GM12878 (cell line): ENCODE measurements at regions not wholly inside any gene's neighbourhood (a gene's known extent, or its start where the extent isn't known, plus 50 kb on each side); places are given as distances from the start of the nearest gene placed in this dataset.

Experiments
- ATAC-seq: fragments of 200-7000 bp; cut with Tn5 transposase; 3 replicates; pipeline ENCODE4 v1.9.1; 2020; ENCODE audit warnings: mild to moderate bottlenecking, moderate library complexity
- BruUV-seq: library from RNA; stranded (reverse); fragments of 400-500 nt; replicated peaks from 2 replicates; lab custom pipeline; 2021; lab: Mats Ljungman, UMichigan
- CTCF ChIA-PET: fragments of 300-600 bp; sonication (Branson Sonifier 250); formaldehyde crosslinking; extraction: SDS; loops from one replicate; lab custom pipeline; 2021; ENCODE audit warnings: inconsistent platforms; lab: Yijun Ruan, JAX
- POLR2A ChIA-PET: fragments of 350-600 bp; formaldehyde crosslinking; extraction: SDS; loops from one replicate; lab custom pipeline; 2021; ENCODE audit warnings: inconsistent platforms; lab: Charles Lee
- RAD21 ChIA-PET: fragments of 300-600 bp; sonication (Branson Sonifier 250); formaldehyde crosslinking; loops from one replicate; lab custom pipeline; 2023; ENCODE audit warnings: antibody characterized with exemption; ENCODE audit not compliant: unreplicated experiment; lab: Charles Lee
- SMC1A ChIA-PET: fragments of 300-600 bp; sonication (Branson Sonifier 250); formaldehyde crosslinking; loops from one replicate; lab custom pipeline; 2023; ENCODE audit not compliant: unreplicated experiment, uncharacterized antibody; lab: Charles Lee
- DNase-seq: peaks from one replicate; pipeline ENCODE4 v3.0.0-alpha.2; 2011; ENCODE audit warnings: low read depth, low spot score
- FAIRE-seq: peaks from 3 replicates; lab custom pipeline; 2011; peaks lifted over from hg19 to GRCh38; lab: Jason Lieb, UNC
- H2AFZ ChIP-seq: 2 replicates; pipeline ENCODE4 v1.6.0; 2011; ENCODE audit warnings: low read depth, low read length, control low read depth; ENCODE audit not compliant: control insufficient read depth
- H3K27ac ChIP-seq: 2 replicates; pipeline ENCODE4 v1.5.1; 2011; ENCODE audit warnings: control low read depth; ENCODE audit not compliant: control insufficient read depth, insufficient read depth
- H3K27me3 ChIP-seq, 2 experiments: replicated peaks in 1 of 2; 2 replicates each; pipeline versions ENCODE4 v1.6.0 to v1.6.1; 2011; ENCODE audit warnings: low read length in 1 of 2; ENCODE audit not compliant: control insufficient read depth in 2 of 2, insufficient read depth in 2 of 2
- H3K36me3 ChIP-seq, 2 experiments: 2 replicates each; pipeline ENCODE4 v1.5.1; 2011; ENCODE audit warnings: low read length in 1 of 2; ENCODE audit not compliant: control insufficient read depth in 2 of 2, insufficient read depth in 2 of 2
- H3K4me1 ChIP-seq: 2 replicates; pipeline ENCODE4 v1.6.1; 2011; ENCODE audit warnings: mild to moderate bottlenecking, low read length, moderate library complexity, mixed read lengths; ENCODE audit not compliant: control insufficient read depth, insufficient read depth
- H3K4me2 ChIP-seq: 2 replicates; pipeline ENCODE4 v1.6.0; 2011; ENCODE audit warnings: control low read depth; ENCODE audit not compliant: control insufficient read depth, insufficient read depth
- H3K4me3 ChIP-seq: fragments of 200-600 bp; sonication (generic); 2 replicates; pipeline ENCODE4 v1.5.1; 2016
- H3K79me2 ChIP-seq: 2 replicates; pipeline ENCODE4 v1.6.0; 2011; ENCODE audit warnings: low read length; ENCODE audit not compliant: control insufficient read depth, insufficient read depth
- H3K9ac ChIP-seq: 2 replicates; pipeline ENCODE4 v1.8.0; 2011; ENCODE audit warnings: low read length, control low read depth, mixed read lengths; ENCODE audit not compliant: control insufficient read depth, insufficient read depth
- H3K9me3 ChIP-seq: replicated peaks from 3 replicates; pipeline ENCODE4 v1.5.1; 2011; ENCODE audit warnings: mild to moderate bottlenecking, low read length; ENCODE audit not compliant: control insufficient read depth, insufficient read depth
- H4K20me1 ChIP-seq: 2 replicates; pipeline ENCODE4 v1.6.0; 2011; ENCODE audit not compliant: control insufficient read depth, insufficient read depth
- ETV6 ChIP-seq, 2 experiments: fragments of 450-650 bp in 1 of 2; IDR thresholded peaks in 1 of 2; conservative IDR thresholded peaks in 1 of 2; 2 replicates each; pipeline ENCODE4 v1.6.1; 2014; ENCODE audit warnings: antibody characterized with exemption in 1 of 2, borderline replicate concordance in 1 of 2, low read depth in 1 of 2, mild to moderate bottlenecking in 1 of 2, moderate library complexity in 1 of 2
- FOXM1 ChIP-seq: IDR thresholded peaks from 2 replicates; pipeline ENCODE4 v1.6.1; 2012; ENCODE audit warnings: low read depth, mild to moderate bottlenecking, inconsistent platforms, low read length, moderate library complexity
- GATAD2B ChIP-seq: fragments of 450-650 bp; conservative IDR thresholded peaks from 2 replicates; pipeline ENCODE4 v1.6.1; 2017; ENCODE audit warnings: low read depth, mild to moderate bottlenecking, moderate library complexity
- IRF4 ChIP-seq: IDR thresholded peaks from 2 replicates; pipeline ENCODE4 v1.6.1; 2011; ENCODE audit warnings: low read depth, low read length
- MYC ChIP-seq: IDR thresholded peaks from 2 replicates; pipeline ENCODE4 v1.6.1; 2011; ENCODE audit warnings: mild to moderate bottlenecking, low read length, moderate library complexity, inconsistent platforms; ENCODE audit not compliant: insufficient read depth, insufficient replicate concordance, insufficient read length, severe bottlenecking
- POLR2AphosphoS5 ChIP-seq: IDR thresholded peaks from 2 replicates; pipeline ENCODE4 v1.6.1; 2011; ENCODE audit warnings: mild to moderate bottlenecking, low read length, inconsistent platforms
- SMARCA5 ChIP-seq: fragments of 450-650 bp; IDR thresholded peaks from 2 replicates; pipeline ENCODE4 v1.6.1; 2017; ENCODE audit warnings: mild to moderate bottlenecking
- SRF ChIP-seq, 2 experiments: IDR thresholded peaks; 2 replicates each; pipeline ENCODE4 v1.6.1; 2011; ENCODE audit warnings: low read depth in 2 of 2, low read length in 2 of 2, mild to moderate bottlenecking in 1 of 2, moderate library complexity in 1 of 2
- YY1 ChIP-seq: IDR thresholded peaks from 2 replicates; pipeline ENCODE4 v1.6.1; 2011; ENCODE audit warnings: low read depth, mild to moderate bottlenecking, low read length
- ZNF207 ChIP-seq: fragments of 450-650 bp; IDR thresholded peaks from 2 replicates; pipeline ENCODE4 v1.6.1; 2014; ENCODE audit warnings: antibody characterized with exemption, mild to moderate bottlenecking, borderline replicate concordance
- WGBS: methylation state at CpG from one replicate; pipeline ENCODE4 v1.1.6; 2016; ENCODE audit warnings: low lambda C conversion rate; ENCODE audit not compliant: insufficient replicate concordance, insufficient coverage; ENCODE audit errors: missing lambda C conversion rate; 5-methylcytosine and 5-hydroxymethylcytosine counted together
- in situ Hi-C: fragments of 300-500 bp; cut with MboI; formaldehyde crosslinking; loops from 9 replicates; pipeline ENCODE4 v1.14.3; 2018; ENCODE audit warnings: mixed read lengths
- intact Hi-C: fragments of 100-400 bp; cut with micrococcal nuclease; formaldehyde crosslinking; loops from one replicate; pipeline ENCODE4 v1.14.2; 2022; ENCODE audit not compliant: unreplicated experiment
- TF ChIP-seq, protein P1 (sequence below), 3 experiments: IDR thresholded peaks in 2 of 3; conservative IDR thresholded peaks in 1 of 3; 2 replicates each; pipeline ENCODE4 v1.5.1; 2011; ENCODE audit warnings: low read depth in 3 of 3, low read length in 3 of 3, mild to moderate bottlenecking in 3 of 3, control low read depth in 2 of 3, moderate library complexity in 2 of 3, inconsistent platforms in 1 of 3, mixed read lengths in 1 of 3; ENCODE audit not compliant: control insufficient read depth in 2 of 3, insufficient read depth in 1 of 3; ENCODE audit errors: extremely low read depth in 1 of 3
- TF ChIP-seq, protein P2 (sequence below): IDR thresholded peaks from 2 replicates; pipeline ENCODE4 v1.6.1; 2012; ENCODE audit warnings: low read depth, low read length, improper control_type of control experiment
- TF ChIP-seq, protein P3 (sequence below): fragments of 450-650 bp; IDR thresholded peaks from 2 replicates; pipeline ENCODE4 v1.6.1; 2016; ENCODE audit warnings: mild to moderate bottlenecking

DNA sequence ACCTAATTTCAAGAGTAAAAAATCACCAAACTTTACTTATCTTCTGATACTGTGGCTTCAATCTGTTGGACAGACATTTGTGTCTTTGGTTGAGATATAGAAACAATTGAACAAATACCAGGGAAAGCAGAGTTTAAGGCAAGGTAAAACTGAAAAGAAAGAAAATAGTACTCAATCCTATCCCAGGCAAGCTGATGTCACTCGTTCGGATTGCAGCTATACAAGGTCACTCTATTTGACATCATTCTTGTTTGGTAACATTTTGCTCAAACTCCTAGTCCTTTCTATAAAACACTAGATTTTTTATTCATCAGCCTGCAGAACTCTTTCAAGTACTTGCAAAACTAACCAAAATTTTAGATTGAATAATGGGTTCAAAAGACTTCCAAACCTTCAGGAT lies 91.9 kb upstream of the ANKRD55 start:
- ChIA-PET POLR2A (no interaction called here), CTCF (interaction anchor here (1.0 to 2.2 kb wide), 2 partner anchors 54 to 88 kb away, joined by 3 to 10 read pairs; no protein-coding TSS in a partner anchor), SMC1A (interaction anchor here (1.9 kb wide), 1 partner anchor 12 kb away, joined by 5 read pairs; no protein-coding TSS in a partner anchor), RAD21 (no interaction called here)
- Histone ChIP-seq H3K4me2 (no peak overlapping the region), H3K27me3 (no peaks in the 10 kb centered on the region), H3K79me2 (no peaks in the 10 kb centered on the region), H3K27ac (no peak overlapping the region), H4K20me1 (no peaks in the 10 kb centered on the region), H3K9me3 (no peaks in the 10 kb centered on the region), H3K4me3 (no peak overlapping the region), H3K4me1 (peaks cover 12% of the 10 kb centered on the region), H3K9ac (no peak overlapping the region), H2AFZ (no peak overlapping the region), H3K36me3 (no peaks in the 10 kb centered on the region)
- DNase-seq (no peak), FAIRE-seq (no peak), ATAC-seq (no peak)
- BruUV-seq, result no TSS peak
- 89% methylated on average over 2 of the region's 2 CpGs for WGBS
- intact Hi-C loops, result loop anchor here (5.0 kb wide), 1 partner anchor 357 kb away; no protein-coding TSS in a partner anchor
- TF ChIP-seq SRF (IDR thresholded peaks at IDR 0.05; ENCODE audit: low read depth in 2 of 2, low read length in 2 of 2) (no peak), FOXM1 (no peak), MYC (no peak), IRF4 (no peak), ZNF207 (no peak), YY1 (no peak), POLR2AphosphoS5 (no peak), SMARCA5 (no peak), ETV6 (conservative IDR thresholded peaks at IDR 0.05 in 1 of 2, IDR thresholded peaks at IDR 0.05 in 1 of 2; ENCODE audit: borderline replicate concordance in 1 of 2, low read depth in 1 of 2) (no peak), GATAD2B (no peak)
- TF ChIP-seq, protein P1, sequence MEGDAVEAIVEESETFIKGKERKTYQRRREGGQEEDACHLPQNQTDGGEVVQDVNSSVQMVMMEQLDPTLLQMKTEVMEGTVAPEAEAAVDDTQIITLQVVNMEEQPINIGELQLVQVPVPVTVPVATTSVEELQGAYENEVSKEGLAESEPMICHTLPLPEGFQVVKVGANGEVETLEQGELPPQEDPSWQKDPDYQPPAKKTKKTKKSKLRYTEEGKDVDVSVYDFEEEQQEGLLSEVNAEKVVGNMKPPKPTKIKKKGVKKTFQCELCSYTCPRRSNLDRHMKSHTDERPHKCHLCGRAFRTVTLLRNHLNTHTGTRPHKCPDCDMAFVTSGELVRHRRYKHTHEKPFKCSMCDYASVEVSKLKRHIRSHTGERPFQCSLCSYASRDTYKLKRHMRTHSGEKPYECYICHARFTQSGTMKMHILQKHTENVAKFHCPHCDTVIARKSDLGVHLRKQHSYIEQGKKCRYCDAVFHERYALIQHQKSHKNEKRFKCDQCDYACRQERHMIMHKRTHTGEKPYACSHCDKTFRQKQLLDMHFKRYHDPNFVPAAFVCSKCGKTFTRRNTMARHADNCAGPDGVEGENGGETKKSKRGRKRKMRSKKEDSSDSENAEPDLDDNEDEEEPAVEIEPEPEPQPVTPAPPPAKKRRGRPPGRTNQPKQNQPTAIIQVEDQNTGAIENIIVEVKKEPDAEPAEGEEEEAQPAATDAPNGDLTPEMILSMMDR (IDR thresholded peaks at IDR 0.05 in 2 of 3, conservative IDR thresholded peaks at IDR 0.05 in 1 of 3; ENCODE audit: control insufficient read depth in 2 of 3, extremely low read depth in 1 of 3, insufficient read depth in 1 of 3, low read depth in 3 of 3, low read length in 3 of 3), result no peak
- TF ChIP-seq, protein P2, sequence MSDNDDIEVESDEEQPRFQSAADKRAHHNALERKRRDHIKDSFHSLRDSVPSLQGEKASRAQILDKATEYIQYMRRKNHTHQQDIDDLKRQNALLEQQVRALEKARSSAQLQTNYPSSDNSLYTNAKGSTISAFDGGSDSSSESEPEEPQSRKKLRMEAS, result no peak
- TF ChIP-seq, protein P3, sequence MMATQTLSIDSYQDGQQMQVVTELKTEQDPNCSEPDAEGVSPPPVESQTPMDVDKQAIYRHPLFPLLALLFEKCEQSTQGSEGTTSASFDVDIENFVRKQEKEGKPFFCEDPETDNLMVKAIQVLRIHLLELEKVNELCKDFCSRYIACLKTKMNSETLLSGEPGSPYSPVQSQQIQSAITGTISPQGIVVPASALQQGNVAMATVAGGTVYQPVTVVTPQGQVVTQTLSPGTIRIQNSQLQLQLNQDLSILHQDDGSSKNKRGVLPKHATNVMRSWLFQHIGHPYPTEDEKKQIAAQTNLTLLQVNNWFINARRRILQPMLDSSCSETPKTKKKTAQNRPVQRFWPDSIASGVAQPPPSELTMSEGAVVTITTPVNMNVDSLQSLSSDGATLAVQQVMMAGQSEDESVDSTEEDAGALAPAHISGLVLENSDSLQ, result no peak
- in situ Hi-C loops, result no loop called here
